PC-3 (cell line): ENCODE measurements at regions not wholly inside any gene's neighbourhood (a gene's known extent, or its start where the extent isn't known, plus 50 kb on each side); places are given as distances from the start of the nearest gene placed in this dataset.

Source experiments
- ATAC-seq: fragments of 200-7000 bp; cut with Tn5 transposase; 2 replicates; pipeline ENCODE4 v1.9.1; 2020; ENCODE audit warnings: mild to moderate bottlenecking, moderate library complexity
- BruUV-seq: library from RNA; stranded (reverse); fragments of 400-500 nt; replicated peaks from 2 replicates; lab custom pipeline; 2021; lab: Mats Ljungman, UMichigan
- CTCF ChIA-PET: fragments of 300-600 bp; sonication (Branson Sonifier 250); formaldehyde crosslinking; loops from one replicate; lab custom pipeline; 2022; ENCODE audit warnings: antibody characterized with exemption; lab: Charles Lee
- POLR2A ChIA-PET: fragments of 300-600 bp; sonication (Branson Sonifier 250); formaldehyde crosslinking; loops from one replicate; lab custom pipeline; 2022; ENCODE audit warnings: antibody characterized with exemption; ENCODE audit not compliant: unreplicated experiment; lab: Charles Lee
- DNase-seq: peaks from one replicate; pipeline ENCODE4 v3.0.0-alpha.2; 2015
- H2AFZ ChIP-seq: fragments of 300-600 bp; sonication (generic); 2 replicates; pipeline ENCODE4 v1.6.0; 2016; ENCODE audit warnings: antibody characterized with exemption, low read length
- H3F3A ChIP-seq: fragments of 300-600 bp; sonication (generic); one replicate; pipeline ENCODE4 v1.6.0; 2017; ENCODE audit warnings: antibody characterized with exemption, low read length, control low read depth, mild to moderate bottlenecking; ENCODE audit not compliant: unreplicated experiment
- H3K27ac ChIP-seq: fragments of 300-600 bp; sonication (generic); 2 replicates; pipeline ENCODE4 v1.5.1; 2016; ENCODE audit warnings: mild to moderate bottlenecking, low read length
- H3K27me3 ChIP-seq: fragments of 300-600 bp; sonication (generic); 2 replicates; pipeline ENCODE4 v1.6.1; 2016; ENCODE audit warnings: low read length, mixed read lengths
- H3K36me3 ChIP-seq: fragments of 300-600 bp; sonication (generic); 2 replicates; pipeline ENCODE4 v1.6.1; 2016; ENCODE audit warnings: low read depth, mixed run types, low read length, mixed read lengths
- H3K4me1 ChIP-seq: fragments of 300-600 bp; sonication (generic); 2 replicates; pipeline ENCODE4 v1.5.1; 2016; ENCODE audit warnings: low read length; ENCODE audit not compliant: insufficient read depth
- H3K4me2 ChIP-seq: fragments of 300-600 bp; sonication (generic); 2 replicates; pipeline ENCODE4 v1.6.0; 2016; ENCODE audit warnings: low read length
- H3K4me3 ChIP-seq: fragments of 300-600 bp; sonication (generic); 2 replicates; pipeline ENCODE4 v1.5.1; 2016; ENCODE audit warnings: mild to moderate bottlenecking, low read length, mixed read lengths
- H3K79me2 ChIP-seq: fragments of 300-600 bp; sonication (generic); 2 replicates; pipeline ENCODE4 v1.6.1; 2017; ENCODE audit warnings: low read length, mixed read lengths
- H3K9ac ChIP-seq: fragments of 300-600 bp; sonication (generic); 2 replicates; pipeline ENCODE4 v1.6.0; 2016; ENCODE audit warnings: mild to moderate bottlenecking, low read length
- H3K9me2 ChIP-seq: fragments of 300-600 bp; sonication (generic); replicated peaks from 2 replicates; pipeline ENCODE4 v1.6.1; 2016; ENCODE audit warnings: mixed run types, low read length, mixed read lengths
- H3K9me3 ChIP-seq: fragments of 300-600 bp; sonication (generic); 2 replicates; pipeline ENCODE4 v1.6.1; 2016; ENCODE audit warnings: low read length, mixed read lengths
- H4K20me1 ChIP-seq: fragments of 300-600 bp; sonication (generic); 2 replicates; pipeline ENCODE4 v1.6.1; 2016; ENCODE audit warnings: low read length, mixed read lengths
- EZH2 ChIP-seq: fragments of 300-600 bp; sonication (generic); IDR thresholded peaks from one replicate; pipeline ENCODE4 v1.6.1; 2017; ENCODE audit warnings: antibody characterized with exemption, mild to moderate bottlenecking, low read length; ENCODE audit not compliant: unreplicated experiment
- EZH2phosphoT487 ChIP-seq: fragments of 300-600 bp; sonication (generic); IDR thresholded peaks from 2 replicates; pipeline ENCODE4 v1.6.1; 2018; ENCODE audit warnings: mild to moderate bottlenecking, antibody characterized with exemption, low read length, borderline replicate concordance
- intact Hi-C: fragments of 100-400 bp; cut with micrococcal nuclease; formaldehyde crosslinking; loops from 2 replicates; pipeline ENCODE4 v1.9.0; 2023
- TF ChIP-seq, protein P1 (sequence below): fragments of 300-600 bp; sonication (generic); conservative IDR thresholded peaks from 2 replicates; pipeline ENCODE4 v1.5.1; 2017; ENCODE audit warnings: antibody characterized with exemption, low read depth, mild to moderate bottlenecking, low read length

DNA sequence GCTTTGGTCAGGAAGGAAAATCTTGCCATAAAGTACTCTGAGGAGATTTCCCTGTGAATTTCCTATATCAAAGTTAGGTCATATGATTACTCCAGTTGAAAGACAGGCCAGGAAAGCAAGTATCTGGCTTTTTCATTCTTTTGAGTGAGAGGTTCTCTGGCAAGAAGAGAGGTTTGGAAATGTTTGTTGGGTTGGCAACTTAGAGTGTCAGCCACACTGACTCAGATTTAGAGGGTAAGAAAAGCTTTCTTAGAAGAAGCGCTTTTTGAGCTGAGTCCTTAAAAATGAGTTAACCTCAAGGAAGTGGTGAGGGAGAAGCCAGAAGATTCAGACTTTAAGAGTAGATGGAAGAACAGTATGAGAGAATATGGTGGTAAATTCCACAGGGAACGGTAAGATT lies 86.1 kb upstream of the BDNF start:
- H3K4me3 ChIP-seq, result no peak overlapping the region
- no peaks in the 10 kb centered on the region for H3K9me2 ChIP-seq
- ChIA-PET CTCF (no interaction called here), POLR2A (interaction anchor here (0.7 kb wide), 1 partner anchor 77 kb away, joined by 6 read pairs; no protein-coding TSS in a partner anchor)
- TF ChIP-seq, protein P1, sequence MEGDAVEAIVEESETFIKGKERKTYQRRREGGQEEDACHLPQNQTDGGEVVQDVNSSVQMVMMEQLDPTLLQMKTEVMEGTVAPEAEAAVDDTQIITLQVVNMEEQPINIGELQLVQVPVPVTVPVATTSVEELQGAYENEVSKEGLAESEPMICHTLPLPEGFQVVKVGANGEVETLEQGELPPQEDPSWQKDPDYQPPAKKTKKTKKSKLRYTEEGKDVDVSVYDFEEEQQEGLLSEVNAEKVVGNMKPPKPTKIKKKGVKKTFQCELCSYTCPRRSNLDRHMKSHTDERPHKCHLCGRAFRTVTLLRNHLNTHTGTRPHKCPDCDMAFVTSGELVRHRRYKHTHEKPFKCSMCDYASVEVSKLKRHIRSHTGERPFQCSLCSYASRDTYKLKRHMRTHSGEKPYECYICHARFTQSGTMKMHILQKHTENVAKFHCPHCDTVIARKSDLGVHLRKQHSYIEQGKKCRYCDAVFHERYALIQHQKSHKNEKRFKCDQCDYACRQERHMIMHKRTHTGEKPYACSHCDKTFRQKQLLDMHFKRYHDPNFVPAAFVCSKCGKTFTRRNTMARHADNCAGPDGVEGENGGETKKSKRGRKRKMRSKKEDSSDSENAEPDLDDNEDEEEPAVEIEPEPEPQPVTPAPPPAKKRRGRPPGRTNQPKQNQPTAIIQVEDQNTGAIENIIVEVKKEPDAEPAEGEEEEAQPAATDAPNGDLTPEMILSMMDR, result no peak
- TF ChIP-seq EZH2, result no peak
- no peak for TF ChIP-seq EZH2phosphoT487
- no peaks in the 10 kb centered on the region for H3K79me2 ChIP-seq
- BruUV-seq, result no TSS peak
- H3K27me3 ChIP-seq, result no peaks in the 10 kb centered on the region
- no peak overlapping the region for H2AFZ ChIP-seq
- H3K9ac ChIP-seq, result no peak overlapping the region
- no peak overlapping the region for H3K27ac ChIP-seq
- no peaks in the 10 kb centered on the region for H3K36me3 ChIP-seq
- intact Hi-C loops, result no loop called here
- no peaks in the 10 kb centered on the region for H4K20me1 ChIP-seq
- DNase-seq (no peak), ATAC-seq (no peak)
- no peak overlapping the region for H3K4me2 ChIP-seq
- no peaks in the 10 kb centered on the region for H3K9me3 ChIP-seq
- no peaks in the 10 kb centered on the region for H3F3A ChIP-seq
- H3K4me1 ChIP-seq, result no peaks in the 10 kb centered on the region

DNA sequence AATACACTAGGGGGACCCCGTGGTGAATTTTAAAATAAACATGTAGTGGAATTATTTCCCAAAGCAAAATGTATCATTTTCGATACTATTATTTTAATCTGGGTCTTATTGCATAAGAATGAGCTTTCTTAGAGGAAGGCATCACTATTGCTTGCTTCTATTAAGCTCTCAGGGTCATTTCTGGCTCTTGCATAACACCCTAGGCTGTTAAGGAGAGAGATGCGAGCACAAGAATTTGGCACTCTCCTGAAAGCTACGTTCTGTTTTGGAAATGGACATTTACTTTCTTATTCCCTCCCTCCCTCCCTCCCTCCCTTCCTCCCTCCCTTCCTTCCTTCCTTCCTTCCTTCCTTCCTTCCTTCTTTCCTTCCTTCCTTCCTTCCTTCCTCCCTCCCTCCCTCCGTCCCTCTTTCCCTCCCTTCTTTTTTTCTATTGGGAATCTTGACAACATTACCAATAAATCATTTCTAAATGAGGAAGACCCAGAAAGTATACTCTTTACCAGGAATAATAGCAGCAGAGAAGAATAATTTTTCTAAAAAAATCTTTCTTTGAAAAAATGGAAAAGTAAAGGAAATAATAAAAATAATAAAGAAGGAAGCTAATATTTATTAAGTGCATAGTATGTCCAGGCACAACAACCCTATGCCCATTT lies 83.6 kb upstream of the BDNF start:
- no peaks in the 10 kb centered on the region for H3K4me1 ChIP-seq
- H2AFZ ChIP-seq, result no peak overlapping the region
- ATAC-seq (no peak), DNase-seq (no peak)
- no peak overlapping the region for H3K4me2 ChIP-seq
- H3K27me3 ChIP-seq, result no peaks in the 10 kb centered on the region
- ChIA-PET POLR2A (no interaction called here), CTCF (no interaction called here)
- H3K9me2 ChIP-seq, result no peaks in the 10 kb centered on the region
- H3K9ac ChIP-seq, result no peak overlapping the region
- H3K27ac ChIP-seq, result no peak overlapping the region
- H3K79me2 ChIP-seq, result no peaks in the 10 kb centered on the region
- TF ChIP-seq, protein P1, result no peak
- TF ChIP-seq EZH2phosphoT487 (no peak), EZH2 (no peak)
- H4K20me1 ChIP-seq, result no peaks in the 10 kb centered on the region
- intact Hi-C loops, result loop anchor here (5.0 kb wide), 1 partner anchor 318 kb away; no protein-coding TSS in a partner anchor
- no TSS peak for BruUV-seq
- H3F3A ChIP-seq, result no peaks in the 10 kb centered on the region
- H3K4me3 ChIP-seq, result no peak overlapping the region
- H3K9me3 ChIP-seq, result no peaks in the 10 kb centered on the region
- H3K36me3 ChIP-seq, result no peaks in the 10 kb centered on the region

DNA sequence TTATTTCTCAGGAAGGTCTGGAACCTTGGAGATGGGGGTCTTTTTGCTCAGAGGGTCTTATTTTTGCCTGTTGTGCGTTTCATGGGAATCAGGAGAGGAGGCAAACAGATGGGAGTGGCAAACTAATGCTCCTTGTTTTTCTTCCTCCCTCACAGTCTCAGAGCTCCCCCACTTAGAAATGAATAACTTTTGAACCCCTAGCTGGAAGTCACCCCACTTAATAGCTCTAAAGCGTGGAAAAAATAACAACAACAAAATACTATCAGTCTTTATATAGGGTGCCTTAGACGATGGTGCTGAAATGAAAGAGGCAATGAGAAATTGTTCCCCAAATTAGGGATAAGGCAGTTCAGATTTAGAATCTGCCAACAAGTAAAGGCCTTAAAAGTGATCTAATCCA lies 76.8 kb upstream of the BDNF start:
- TF ChIP-seq EZH2, result no peak
- H4K20me1 ChIP-seq, result no peaks in the 10 kb centered on the region
- no peaks in the 10 kb centered on the region for H3F3A ChIP-seq
- H3K9ac ChIP-seq, result no peak overlapping the region
- H3K36me3 ChIP-seq, result no peaks in the 10 kb centered on the region
- no peaks in the 10 kb centered on the region for H3K9me3 ChIP-seq
- no peak overlapping the region for H3K27ac ChIP-seq
- H3K4me1 ChIP-seq, result no peaks in the 10 kb centered on the region
- H3K79me2 ChIP-seq, result no peaks in the 10 kb centered on the region
- H3K27me3 ChIP-seq, result no peaks in the 10 kb centered on the region
- ATAC-seq (no peak), DNase-seq (no peak)
- POLR2A ChIA-PET, result no interaction called here
- intact Hi-C loops, result no loop called here
- no peak overlapping the region for H3K4me2 ChIP-seq
- no peak overlapping the region for H2AFZ ChIP-seq
- no TSS peak for BruUV-seq
- H3K4me3 ChIP-seq, result no peak overlapping the region
- CTCF ChIA-PET, result no interaction called here
- no peaks in the 10 kb centered on the region for H3K9me2 ChIP-seq
